ENCODE measurements at regions not wholly inside any gene's neighbourhood (a gene's known extent, or its start where the extent isn't known, plus 50 kb on each side); places are given as distances from the start of the nearest gene placed in this dataset.

GRCh38 chr2:13466076-13466475, 749.3 kb downstream of the TRIB2 start:
- no peak for DNase-seq (ENCODE audit: low read depth)
- no peak for TF ChIP-seq CTCF (IDR thresholded peaks at IDR 0.05; ENCODE audit: low read depth, low read length, missing control alignments)
- no peak overlapping the region for H3K4me3 ChIP-seq (ENCODE audit: low read depth, low read length)
- in situ Hi-C loops (cut with HindIII; ENCODE audit: low sequenced_read_pairs), result no loop called here

GRCh38 chr2:13474538-13474937, 757.8 kb downstream of the TRIB2 start:
- DNase-seq (ENCODE audit: low read depth), result no peak
- in situ Hi-C loops (cut with HindIII; ENCODE audit: low sequenced_read_pairs), result no loop called here
- no peak overlapping the region for H3K4me3 ChIP-seq (ENCODE audit: low read depth, low read length)
- TF ChIP-seq CTCF (IDR thresholded peaks at IDR 0.05; ENCODE audit: low read depth, low read length, missing control alignments), result no peak

GRCh38 chr2:13480057-13480456, 763.3 kb downstream of the TRIB2 start:
- in situ Hi-C loops (cut with HindIII; ENCODE audit: low sequenced_read_pairs), result no loop called here

GRCh38 chr2:13481201-13481600, 764.5 kb downstream of the TRIB2 start:
- TF ChIP-seq CTCF (IDR thresholded peaks at IDR 0.05; ENCODE audit: low read depth, low read length, missing control alignments), result no peak
- no peak overlapping the region for H3K4me3 ChIP-seq (ENCODE audit: low read depth, low read length)
- in situ Hi-C loops (cut with HindIII; ENCODE audit: low sequenced_read_pairs), result no loop called here
- DNase-seq (ENCODE audit: low read depth), result no peak

More at GRCh38 chr2:13480057-13480456, 763.3 kb downstream of the TRIB2 start:
- no peak for DNase-seq (ENCODE audit: low read depth)
- no peak overlapping the region for H3K4me3 ChIP-seq (ENCODE audit: low read depth, low read length)
- TF ChIP-seq CTCF (IDR thresholded peaks at IDR 0.05; ENCODE audit: low read depth, low read length, missing control alignments), result no peak

GRCh38 chr2:13485256-13485655, 768.5 kb downstream of the TRIB2 start:
- no peak for TF ChIP-seq CTCF (IDR thresholded peaks at IDR 0.05; ENCODE audit: low read depth, low read length, missing control alignments)
- in situ Hi-C loops (cut with HindIII; ENCODE audit: low sequenced_read_pairs), result no loop called here
- H3K4me3 ChIP-seq (ENCODE audit: low read depth, low read length), result no peak overlapping the region
- DNase-seq (ENCODE audit: low read depth), result no peak

- no peak overlapping the region for H3K4me3 ChIP-seq (ENCODE audit: low read depth, low read length)
- no peak for DNase-seq (ENCODE audit: low read depth)
- TF ChIP-seq CTCF (IDR thresholded peaks at IDR 0.05; ENCODE audit: low read depth, low read length, missing control alignments), result no peak
- in situ Hi-C loops (cut with HindIII; ENCODE audit: low sequenced_read_pairs), result no loop called here
Observed at GRCh38 chr2:13488965-13489364, 772.2 kb downstream of the TRIB2 start.

- no peak for DNase-seq (ENCODE audit: low read depth)
- no peak for TF ChIP-seq CTCF (IDR thresholded peaks at IDR 0.05; ENCODE audit: low read depth, low read length, missing control alignments)
- in situ Hi-C loops (cut with HindIII; ENCODE audit: low sequenced_read_pairs), result no loop called here
- no peak overlapping the region for H3K4me3 ChIP-seq (ENCODE audit: low read depth, low read length)
Observed at GRCh38 chr2:13492262-13492661, 775.5 kb downstream of the TRIB2 start.

Data from astrocyte of the cerebellum (primary cell).